Liver (tissue), 3 donors: ENCODE measurements at regions not wholly inside any gene's neighbourhood (a gene's known extent, or its start where the extent isn't known, plus 50 kb on each side); places are given as distances from the start of the nearest gene placed in this dataset.
"Not testable (repeated sequence)": the region's sequence is repeated elsewhere in the genome, so short reads cannot be mapped to it uniquely, and the experiment has no call there.

Source experiments
- EGR1 ChIP-seq, 2 donors: IDR thresholded peaks; 2 replicates each; pipeline ENCODE4 v1.6.1; 2016 to 2018; ENCODE audit warnings: antibody characterized with exemption in 2 of 2, low read depth in 2 of 2
- FOXA2 ChIP-seq: IDR thresholded peaks from 2 replicates; pipeline ENCODE4 v1.6.1; 2016; ENCODE audit warnings: antibody characterized with exemption
- GABPA ChIP-seq, 2 donors: IDR thresholded peaks in 1 of 2; conservative IDR thresholded peaks in 1 of 2; 2 replicates each; pipeline ENCODE4 v1.6.1; 2016; ENCODE audit warnings: antibody characterized with exemption in 2 of 2, mild to moderate bottlenecking in 1 of 2, moderate library complexity in 1 of 2
- HNF4A ChIP-seq, 2 donors: conservative IDR thresholded peaks; 2 replicates each; pipeline ENCODE4 v1.6.1; 2016; ENCODE audit warnings: antibody characterized with exemption in 2 of 2, mild to moderate bottlenecking in 2 of 2
- JUND ChIP-seq, 2 donors: IDR thresholded peaks; 2 replicates each; pipeline ENCODE4 v1.6.1; 2016; ENCODE audit warnings: antibody characterized with exemption in 2 of 2
- NR2F2 ChIP-seq: IDR thresholded peaks from 2 replicates; pipeline ENCODE4 v1.6.1; 2016; ENCODE audit warnings: antibody characterized with exemption
- RAD21 ChIP-seq, 2 donors: IDR thresholded peaks; 2 replicates each; pipeline ENCODE4 v1.6.1; 2016; ENCODE audit warnings: antibody characterized with exemption in 2 of 2, mild to moderate bottlenecking in 2 of 2
- RXRA ChIP-seq, 2 donors: IDR thresholded peaks; 2 replicates each; pipeline ENCODE4 v1.6.1; 2017 to 2018; ENCODE audit warnings: antibody characterized with exemption in 2 of 2, mild to moderate bottlenecking in 1 of 2
- SP1 ChIP-seq: IDR thresholded peaks from 2 replicates; pipeline ENCODE4 v1.6.1; 2018; ENCODE audit warnings: antibody characterized with exemption, mild to moderate bottlenecking
- TAF1 ChIP-seq: conservative IDR thresholded peaks from 2 replicates; pipeline ENCODE4 v1.6.1; 2016; ENCODE audit warnings: antibody characterized with exemption, mild to moderate bottlenecking
- YY1 ChIP-seq: IDR thresholded peaks from 2 replicates; pipeline ENCODE4 v1.6.1; 2016; ENCODE audit warnings: antibody characterized with exemption, mild to moderate bottlenecking
- TF ChIP-seq, protein P1 (sequence below): IDR thresholded peaks from 2 replicates; pipeline ENCODE4 v1.6.1; 2016; ENCODE audit warnings: antibody characterized with exemption, mild to moderate bottlenecking
- TF ChIP-seq, protein P2 (sequence below): fragments of 150-350 bp; IDR thresholded peaks from 2 replicates; pipeline ENCODE4 v1.5.1; 2017; ENCODE audit warnings: improper control_type of control experiment, low read depth, low read length; ENCODE audit not compliant: missing input control
- TF ChIP-seq, protein P3 (sequence below): IDR thresholded peaks from 2 replicates; pipeline ENCODE4 v1.6.1; 2016; ENCODE audit warnings: antibody characterized with exemption
- donor health status: healthy.
- donor health status: healthy.

DNA sequence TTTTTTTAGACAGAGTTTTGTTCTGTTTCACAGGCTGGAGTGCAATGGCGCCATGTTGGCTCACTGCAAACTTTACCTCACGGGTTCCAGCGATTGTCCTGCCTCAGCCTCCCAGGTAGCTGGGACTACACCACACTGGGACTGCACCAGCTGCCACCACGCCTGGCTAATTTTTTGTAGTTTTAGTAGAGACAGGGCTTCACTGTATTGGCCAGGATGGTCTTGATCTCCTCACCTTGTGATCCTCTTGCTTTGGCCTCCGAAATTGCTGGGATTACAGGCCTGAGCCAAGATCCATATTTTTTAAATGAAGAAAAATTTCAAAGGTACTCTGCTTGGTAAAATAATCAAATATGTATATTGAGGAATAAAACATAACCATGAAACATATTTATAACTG, 195.8 kb upstream of the TPTE start:
- TF ChIP-seq, protein P1, sequence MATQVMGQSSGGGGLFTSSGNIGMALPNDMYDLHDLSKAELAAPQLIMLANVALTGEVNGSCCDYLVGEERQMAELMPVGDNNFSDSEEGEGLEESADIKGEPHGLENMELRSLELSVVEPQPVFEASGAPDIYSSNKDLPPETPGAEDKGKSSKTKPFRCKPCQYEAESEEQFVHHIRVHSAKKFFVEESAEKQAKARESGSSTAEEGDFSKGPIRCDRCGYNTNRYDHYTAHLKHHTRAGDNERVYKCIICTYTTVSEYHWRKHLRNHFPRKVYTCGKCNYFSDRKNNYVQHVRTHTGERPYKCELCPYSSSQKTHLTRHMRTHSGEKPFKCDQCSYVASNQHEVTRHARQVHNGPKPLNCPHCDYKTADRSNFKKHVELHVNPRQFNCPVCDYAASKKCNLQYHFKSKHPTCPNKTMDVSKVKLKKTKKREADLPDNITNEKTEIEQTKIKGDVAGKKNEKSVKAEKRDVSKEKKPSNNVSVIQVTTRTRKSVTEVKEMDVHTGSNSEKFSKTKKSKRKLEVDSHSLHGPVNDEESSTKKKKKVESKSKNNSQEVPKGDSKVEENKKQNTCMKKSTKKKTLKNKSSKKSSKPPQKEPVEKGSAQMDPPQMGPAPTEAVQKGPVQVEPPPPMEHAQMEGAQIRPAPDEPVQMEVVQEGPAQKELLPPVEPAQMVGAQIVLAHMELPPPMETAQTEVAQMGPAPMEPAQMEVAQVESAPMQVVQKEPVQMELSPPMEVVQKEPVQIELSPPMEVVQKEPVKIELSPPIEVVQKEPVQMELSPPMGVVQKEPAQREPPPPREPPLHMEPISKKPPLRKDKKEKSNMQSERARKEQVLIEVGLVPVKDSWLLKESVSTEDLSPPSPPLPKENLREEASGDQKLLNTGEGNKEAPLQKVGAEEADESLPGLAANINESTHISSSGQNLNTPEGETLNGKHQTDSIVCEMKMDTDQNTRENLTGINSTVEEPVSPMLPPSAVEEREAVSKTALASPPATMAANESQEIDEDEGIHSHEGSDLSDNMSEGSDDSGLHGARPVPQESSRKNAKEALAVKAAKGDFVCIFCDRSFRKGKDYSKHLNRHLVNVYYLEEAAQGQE: not testable (repeated sequence)
- not testable (repeated sequence) for TF ChIP-seq EGR1 (IDR thresholded peaks at IDR 0.05; ENCODE audit: low read depth in 2 of 2); TAF1; RXRA (IDR thresholded peaks at IDR 0.05); HNF4A (conservative IDR thresholded peaks at IDR 0.05); NR2F2; RAD21 (IDR thresholded peaks at IDR 0.05); FOXA2; GABPA (IDR thresholded peaks at IDR 0.05 in 1 of 2, conservative IDR thresholded peaks at IDR 0.05 in 1 of 2); SP1; YY1; JUND (IDR thresholded peaks at IDR 0.05)
- TF ChIP-seq, protein P2, sequence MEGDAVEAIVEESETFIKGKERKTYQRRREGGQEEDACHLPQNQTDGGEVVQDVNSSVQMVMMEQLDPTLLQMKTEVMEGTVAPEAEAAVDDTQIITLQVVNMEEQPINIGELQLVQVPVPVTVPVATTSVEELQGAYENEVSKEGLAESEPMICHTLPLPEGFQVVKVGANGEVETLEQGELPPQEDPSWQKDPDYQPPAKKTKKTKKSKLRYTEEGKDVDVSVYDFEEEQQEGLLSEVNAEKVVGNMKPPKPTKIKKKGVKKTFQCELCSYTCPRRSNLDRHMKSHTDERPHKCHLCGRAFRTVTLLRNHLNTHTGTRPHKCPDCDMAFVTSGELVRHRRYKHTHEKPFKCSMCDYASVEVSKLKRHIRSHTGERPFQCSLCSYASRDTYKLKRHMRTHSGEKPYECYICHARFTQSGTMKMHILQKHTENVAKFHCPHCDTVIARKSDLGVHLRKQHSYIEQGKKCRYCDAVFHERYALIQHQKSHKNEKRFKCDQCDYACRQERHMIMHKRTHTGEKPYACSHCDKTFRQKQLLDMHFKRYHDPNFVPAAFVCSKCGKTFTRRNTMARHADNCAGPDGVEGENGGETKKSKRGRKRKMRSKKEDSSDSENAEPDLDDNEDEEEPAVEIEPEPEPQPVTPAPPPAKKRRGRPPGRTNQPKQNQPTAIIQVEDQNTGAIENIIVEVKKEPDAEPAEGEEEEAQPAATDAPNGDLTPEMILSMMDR: not testable (repeated sequence)
- TF ChIP-seq, protein P3, sequence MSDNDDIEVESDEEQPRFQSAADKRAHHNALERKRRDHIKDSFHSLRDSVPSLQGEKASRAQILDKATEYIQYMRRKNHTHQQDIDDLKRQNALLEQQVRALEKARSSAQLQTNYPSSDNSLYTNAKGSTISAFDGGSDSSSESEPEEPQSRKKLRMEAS: not testable (repeated sequence)
